Lower lobe of right lung (tissue), 2 donors: ENCODE measurements at regions not wholly inside any gene's neighbourhood (a gene's known extent, or its start where the extent isn't known, plus 50 kb on each side); places are given as distances from the start of the nearest gene placed in this dataset.

Experiments
- ATAC-seq, 2 donors: fragments of 200-7000 bp; cut with Tn5 transposase; one replicate each; pipeline ENCODE4 v1.9.1; 2020 to 2022; ENCODE audit warnings: mild to moderate bottlenecking in 2 of 2, moderate library complexity in 2 of 2
- DNase-seq: peaks from one replicate; pipeline ENCODE4 v3.0.0-alpha.2; 2020
- H3K27ac ChIP-seq: fragments of 200-600 bp; one replicate; pipeline ENCODE4 v1.8.0; 2022
- H3K27me3 ChIP-seq: fragments of 200-600 bp; one replicate; pipeline ENCODE4 v1.8.0; 2022; ENCODE audit warnings: low read depth
- H3K36me3 ChIP-seq: fragments of 200-600 bp; one replicate; pipeline ENCODE4 v1.8.0; 2022; ENCODE audit warnings: mild to moderate bottlenecking
- H3K4me1 ChIP-seq: fragments of 200-600 bp; one replicate; pipeline ENCODE4 v1.8.0; 2022
- H3K4me3 ChIP-seq: fragments of 200-600 bp; one replicate; pipeline ENCODE4 v1.8.0; 2022; ENCODE audit warnings: mild to moderate bottlenecking
- H3K9me3 ChIP-seq: fragments of 200-600 bp; one replicate; pipeline ENCODE4 v1.8.0; 2022
- CTCF ChIP-seq: fragments of 200-600 bp; IDR thresholded peaks from one replicate; pipeline ENCODE4 v1.8.0; 2022; ENCODE audit warnings: antibody characterized with exemption, mild to moderate bottlenecking
- intact Hi-C: fragments of 100-400 bp; cut with DNase I; formaldehyde crosslinking; loops from one replicate; pipeline ENCODE4 v1.11.0; 2022
- donor health status: DM: no; HTN: yes; CAD: no; lungs with severe emphysema.

GRCh38 chr5:56479696-56480077, 246.6 kb upstream of the ANKRD55 start:
- Histone ChIP-seq H3K27ac (peak overlapping the region; percentile 89), H3K9me3 (no peaks in the 10 kb centered on the region), H3K36me3 (no peaks in the 10 kb centered on the region), H3K27me3 (no peaks in the 10 kb centered on the region), H3K4me1 (peaks cover 24% of the 10 kb centered on the region), H3K4me3 (peak overlapping the region; percentile 67)
- TF ChIP-seq CTCF = no peak
- ATAC-seq (no peak), DNase-seq (no peak)
- intact Hi-C loops = no loop called here

GRCh38 chr5:56479126-56479525, 246.0 kb upstream of the ANKRD55 start:
- Histone ChIP-seq H3K4me3 (no peak overlapping the region), H3K4me1 (peaks cover 24% of the 10 kb centered on the region), H3K36me3 (no peaks in the 10 kb centered on the region), H3K27me3 (no peaks in the 10 kb centered on the region), H3K27ac (no peak overlapping the region), H3K9me3 (no peaks in the 10 kb centered on the region)
- ATAC-seq (no peak), DNase-seq (no peak)
- TF ChIP-seq CTCF = no peak
- intact Hi-C loops = no loop called here

- intact Hi-C loops = no loop called here
- no peak for DNase-seq
- H3K4me1 ChIP-seq = peaks cover 24% of the 10 kb centered on the region
Observed at GRCh38 chr5:56478062-56478461, 244.9 kb upstream of the ANKRD55 start.

GRCh38 chr5:56476487-56476856, 243.3 kb upstream of the ANKRD55 start:
- Histone ChIP-seq H3K4me1 (peaks cover 16% of the 10 kb centered on the region), H3K27me3 (no peaks in the 10 kb centered on the region), H3K36me3 (no peaks in the 10 kb centered on the region), H3K4me3 (no peak overlapping the region), H3K27ac (no peak overlapping the region), H3K9me3 (no peaks in the 10 kb centered on the region)
- DNase-seq = no peak
- TF ChIP-seq CTCF = no peak
- intact Hi-C loops = no loop called here
- no peak for ATAC-seq

More at GRCh38 chr5:56478062-56478461, 244.9 kb upstream of the ANKRD55 start:
- Histone ChIP-seq H3K27me3 (no peaks in the 10 kb centered on the region), H3K36me3 (no peaks in the 10 kb centered on the region), H3K4me3 (no peak overlapping the region), H3K27ac (no peak overlapping the region), H3K9me3 (no peaks in the 10 kb centered on the region)
- TF ChIP-seq CTCF = no peak
- no peak for ATAC-seq

GRCh38 chr5:56475689-56476486, 242.8 kb upstream of the ANKRD55 start:
- no peak for TF ChIP-seq CTCF
- Histone ChIP-seq H3K4me3 (no peak overlapping the region), H3K4me1 (peaks cover 16% of the 10 kb centered on the region), H3K9me3 (no peaks in the 10 kb centered on the region), H3K27ac (no peak overlapping the region), H3K36me3 (no peaks in the 10 kb centered on the region), H3K27me3 (no peaks in the 10 kb centered on the region)
- DNase-seq = no peak
- intact Hi-C loops = no loop called here
- no peak for ATAC-seq
